ENCODE measurements at regions not wholly inside any gene's neighbourhood (a gene's known extent, or its start where the extent isn't known, plus 50 kb on each side); places are given as distances from the start of the nearest gene placed in this dataset.
"Not testable (repeated sequence)": the region's sequence is repeated elsewhere in the genome, so short reads cannot be mapped to it uniquely, and the experiment has no call there.

DNA sequence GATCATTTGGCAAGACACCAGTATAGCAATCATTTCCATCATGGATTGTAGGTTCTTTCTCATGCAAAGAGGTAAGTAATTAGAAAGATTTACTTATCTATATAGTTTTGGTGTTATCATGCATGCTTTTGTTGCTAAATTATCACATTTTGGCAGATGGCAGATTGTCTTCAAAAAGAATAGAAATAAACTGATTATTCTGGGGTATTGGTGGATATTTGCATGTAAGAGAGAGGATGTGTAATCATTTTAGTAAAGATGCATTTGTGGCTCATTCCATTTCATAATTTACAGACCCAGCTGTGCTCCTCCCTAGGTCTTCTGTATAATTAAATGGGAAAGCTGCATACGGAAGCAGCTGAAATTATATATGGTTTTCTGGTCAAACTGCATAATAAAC, 875.7 kb upstream of the ANO3 start:
- H3K36me3 ChIP-seq (ENCODE audit: insufficient read depth, low read length), result no peaks in the 10 kb centered on the region
- no peak for DNase-seq
- no peak overlapping the region for H2AFZ ChIP-seq (ENCODE audit: low read depth, low read length)
- no peaks in the 10 kb centered on the region for H4K20me1 ChIP-seq (ENCODE audit: insufficient read depth, low read length)
- no peak overlapping the region for H3K9ac ChIP-seq (ENCODE audit: low read depth, low read length)
- no peak for ATAC-seq (ENCODE audit: insufficient read depth, low read depth)
- H3K4me3 ChIP-seq (ENCODE audit: low read depth in 1 of 2, low read length in 2 of 2), result no peak overlapping the region
- H3K27me3 ChIP-seq (ENCODE audit: insufficient read depth, low read length, poor library complexity), result no peaks in the 10 kb centered on the region
- H3K4me2 ChIP-seq (ENCODE audit: insufficient read depth, low read length), result no peak overlapping the region
- peaks cover 6% of the 10 kb centered on the region for H3K9me3 ChIP-seq (ENCODE audit: insufficient read depth, low read length, severe bottlenecking)
- no peaks in the 10 kb centered on the region for H3K79me2 ChIP-seq (ENCODE audit: insufficient read depth, low read length)
- TF ChIP-seq, protein P1, sequence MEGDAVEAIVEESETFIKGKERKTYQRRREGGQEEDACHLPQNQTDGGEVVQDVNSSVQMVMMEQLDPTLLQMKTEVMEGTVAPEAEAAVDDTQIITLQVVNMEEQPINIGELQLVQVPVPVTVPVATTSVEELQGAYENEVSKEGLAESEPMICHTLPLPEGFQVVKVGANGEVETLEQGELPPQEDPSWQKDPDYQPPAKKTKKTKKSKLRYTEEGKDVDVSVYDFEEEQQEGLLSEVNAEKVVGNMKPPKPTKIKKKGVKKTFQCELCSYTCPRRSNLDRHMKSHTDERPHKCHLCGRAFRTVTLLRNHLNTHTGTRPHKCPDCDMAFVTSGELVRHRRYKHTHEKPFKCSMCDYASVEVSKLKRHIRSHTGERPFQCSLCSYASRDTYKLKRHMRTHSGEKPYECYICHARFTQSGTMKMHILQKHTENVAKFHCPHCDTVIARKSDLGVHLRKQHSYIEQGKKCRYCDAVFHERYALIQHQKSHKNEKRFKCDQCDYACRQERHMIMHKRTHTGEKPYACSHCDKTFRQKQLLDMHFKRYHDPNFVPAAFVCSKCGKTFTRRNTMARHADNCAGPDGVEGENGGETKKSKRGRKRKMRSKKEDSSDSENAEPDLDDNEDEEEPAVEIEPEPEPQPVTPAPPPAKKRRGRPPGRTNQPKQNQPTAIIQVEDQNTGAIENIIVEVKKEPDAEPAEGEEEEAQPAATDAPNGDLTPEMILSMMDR (IDR thresholded peaks at IDR 0.05; ENCODE audit: borderline replicate concordance, extremely low read depth, low read length, poor library complexity, severe bottlenecking), result no peak
- no peak for TF ChIP-seq EZH2 (IDR thresholded peaks at IDR 0.05; ENCODE audit: borderline replicate concordance, low read depth, low read length, severe bottlenecking)
- H3K4me1 ChIP-seq (ENCODE audit: insufficient read depth, low read length), result no peaks in the 10 kb centered on the region
- no peak overlapping the region for H3K27ac ChIP-seq (ENCODE audit: low read length)

DNA sequence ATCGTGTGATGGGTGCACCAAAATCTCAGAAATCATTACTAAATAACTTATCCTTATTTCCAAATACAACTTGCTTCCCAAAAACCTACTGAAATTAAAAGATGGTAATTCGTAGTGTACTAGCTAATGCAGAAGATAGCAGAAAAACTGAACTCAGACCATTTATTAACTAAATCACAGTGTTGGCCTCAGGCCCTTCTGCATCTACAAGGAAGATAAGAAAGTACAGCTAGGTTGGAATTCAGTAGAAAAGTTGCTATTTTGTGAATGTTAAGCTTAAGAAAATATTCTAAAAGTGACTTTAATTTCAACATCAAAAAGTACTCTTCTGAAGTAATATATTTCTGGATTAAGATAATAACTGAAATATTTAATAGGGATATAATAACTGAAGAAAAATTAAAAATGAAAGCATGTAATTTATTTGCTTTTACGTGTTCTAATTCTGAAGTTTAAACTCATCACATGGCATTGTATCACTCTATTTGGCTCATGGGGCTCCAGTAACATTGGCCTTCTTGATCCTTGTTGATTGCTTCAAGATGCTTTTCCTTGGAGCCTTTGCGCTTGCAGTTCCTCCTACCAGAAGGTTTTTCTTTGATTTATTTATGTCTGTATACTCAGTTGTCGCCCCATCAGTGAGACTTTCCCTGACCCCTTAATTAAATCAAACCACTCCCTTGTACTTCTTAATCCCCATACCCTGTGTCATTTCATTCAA, 847.9 kb upstream of the ANO3 start:
- H3K27ac ChIP-seq (ENCODE audit: low read length), result no peak overlapping the region
- H2AFZ ChIP-seq (ENCODE audit: low read depth, low read length), result no peak overlapping the region
- no peaks in the 10 kb centered on the region for H3K36me3 ChIP-seq (ENCODE audit: insufficient read depth, low read length)
- no peaks in the 10 kb centered on the region for H3K9me3 ChIP-seq (ENCODE audit: insufficient read depth, low read length, severe bottlenecking)
- DNase-seq (no peak), ATAC-seq (ENCODE audit: insufficient read depth, low read depth) (no peak)
- H3K4me1 ChIP-seq (ENCODE audit: insufficient read depth, low read length), result no peaks in the 10 kb centered on the region
- H3K27me3 ChIP-seq (ENCODE audit: insufficient read depth, low read length, poor library complexity), result no peaks in the 10 kb centered on the region
- no peaks in the 10 kb centered on the region for H4K20me1 ChIP-seq (ENCODE audit: insufficient read depth, low read length)
- H3K4me3 ChIP-seq (ENCODE audit: low read depth in 1 of 2, low read length in 2 of 2), result no peak overlapping the region
- H3K4me2 ChIP-seq (ENCODE audit: insufficient read depth, low read length), result no peak overlapping the region
- H3K79me2 ChIP-seq (ENCODE audit: insufficient read depth, low read length), result no peaks in the 10 kb centered on the region
- TF ChIP-seq EZH2 (IDR thresholded peaks at IDR 0.05; ENCODE audit: borderline replicate concordance, low read depth, low read length, severe bottlenecking), result no peak
- TF ChIP-seq, protein P1 (IDR thresholded peaks at IDR 0.05; ENCODE audit: borderline replicate concordance, extremely low read depth, low read length, poor library complexity, severe bottlenecking), result no peak
- no peak overlapping the region for H3K9ac ChIP-seq (ENCODE audit: low read depth, low read length)

DNA sequence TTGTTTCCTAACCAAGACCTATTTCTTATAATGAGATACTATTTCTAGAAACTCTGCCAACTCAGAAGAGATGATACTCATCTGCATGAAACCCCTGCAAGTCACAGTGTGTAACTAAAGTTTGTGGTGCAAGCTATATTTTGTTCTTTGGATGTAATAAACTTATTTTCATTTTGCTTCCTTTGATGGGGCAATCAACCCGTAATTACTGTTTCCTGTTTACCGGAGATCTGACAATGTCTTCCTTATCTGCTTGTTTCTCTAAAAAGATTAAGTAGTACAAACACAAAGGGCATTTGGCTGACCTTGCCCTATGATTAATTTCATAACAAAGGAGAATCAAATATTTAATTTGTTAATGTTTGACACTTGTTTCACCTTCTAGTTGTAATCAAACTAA, 846.6 kb upstream of the ANO3 start:
- Histone ChIP-seq H4K20me1 (ENCODE audit: insufficient read depth, low read length) (no peaks in the 10 kb centered on the region), H3K4me3 (ENCODE audit: low read depth in 1 of 2, low read length in 2 of 2) (no peak overlapping the region), H3K27ac (ENCODE audit: low read length) (no peak overlapping the region), H3K4me2 (ENCODE audit: insufficient read depth, low read length) (no peak overlapping the region), H3K4me1 (ENCODE audit: insufficient read depth, low read length) (no peaks in the 10 kb centered on the region), H3K36me3 (ENCODE audit: insufficient read depth, low read length) (no peaks in the 10 kb centered on the region), H3K9me3 (ENCODE audit: insufficient read depth, low read length, severe bottlenecking) (no peaks in the 10 kb centered on the region), H3K79me2 (ENCODE audit: insufficient read depth, low read length) (no peaks in the 10 kb centered on the region), H2AFZ (ENCODE audit: low read depth, low read length) (no peak overlapping the region), H3K27me3 (ENCODE audit: insufficient read depth, low read length, poor library complexity) (no peaks in the 10 kb centered on the region), H3K9ac (ENCODE audit: low read depth, low read length) (no peak overlapping the region)
- ATAC-seq (ENCODE audit: insufficient read depth, low read depth), result no peak
- no peak for DNase-seq
- TF ChIP-seq EZH2 (IDR thresholded peaks at IDR 0.05; ENCODE audit: borderline replicate concordance, low read depth, low read length, severe bottlenecking), result no peak
- TF ChIP-seq, protein P1 (IDR thresholded peaks at IDR 0.05; ENCODE audit: borderline replicate concordance, extremely low read depth, low read length, poor library complexity, severe bottlenecking), result no peak

DNA sequence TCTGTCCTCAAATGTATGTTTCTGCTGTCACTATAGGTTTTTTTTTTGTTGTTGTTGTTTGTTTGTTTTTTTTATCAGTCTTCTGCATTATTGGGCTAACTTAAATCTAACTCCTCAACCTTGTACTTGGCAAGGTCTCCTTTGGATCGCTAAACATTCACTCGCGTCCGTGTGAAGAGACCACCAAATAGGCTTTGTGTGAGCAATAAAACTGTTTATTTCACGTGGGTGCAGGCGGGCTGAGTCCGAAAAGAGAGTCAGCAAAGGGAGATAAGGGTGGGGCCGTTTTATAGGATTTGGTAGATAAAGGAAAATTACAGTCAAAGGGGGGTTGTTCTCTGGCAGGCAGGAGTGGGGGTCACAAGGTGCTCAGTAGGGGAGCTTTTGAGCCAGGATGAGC, 845.6 kb upstream of the ANO3 start:
- not testable (repeated sequence) for H3K4me3 ChIP-seq (ENCODE audit: low read depth in 1 of 2, low read length in 2 of 2); H4K20me1 ChIP-seq (ENCODE audit: insufficient read depth, low read length); H3K9me3 ChIP-seq (ENCODE audit: insufficient read depth, low read length, severe bottlenecking); H3K27me3 ChIP-seq (ENCODE audit: insufficient read depth, low read length, poor library complexity); DNase-seq; H3K79me2 ChIP-seq (ENCODE audit: insufficient read depth, low read length); H3K27ac ChIP-seq (ENCODE audit: low read length); H3K36me3 ChIP-seq (ENCODE audit: insufficient read depth, low read length); H3K4me1 ChIP-seq (ENCODE audit: insufficient read depth, low read length); H2AFZ ChIP-seq (ENCODE audit: low read depth, low read length); H3K9ac ChIP-seq (ENCODE audit: low read depth, low read length); H3K4me2 ChIP-seq (ENCODE audit: insufficient read depth, low read length); ATAC-seq (ENCODE audit: insufficient read depth, low read depth)

DNA sequence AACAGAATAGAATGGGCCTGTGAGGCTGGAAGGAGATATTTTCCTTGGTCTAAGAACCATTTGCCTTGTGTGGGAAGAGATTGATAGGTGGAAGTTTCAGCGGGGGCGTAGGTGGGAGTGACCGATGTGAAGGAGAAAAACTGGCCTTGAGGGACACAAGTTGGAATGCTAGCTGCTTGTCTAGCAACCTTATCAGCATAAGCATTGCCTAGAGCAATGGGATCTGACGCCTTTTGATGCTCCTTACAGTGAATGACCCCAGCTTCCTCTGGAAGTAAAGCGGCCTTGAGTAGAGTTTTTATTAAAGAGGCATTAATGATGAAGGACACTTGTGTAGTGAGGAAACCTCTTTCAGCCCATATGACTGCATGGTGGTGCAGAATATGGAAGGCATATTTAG, 843.8 kb upstream of the ANO3 start:
- H3K9ac ChIP-seq (ENCODE audit: low read depth, low read length); H3K4me1 ChIP-seq (ENCODE audit: insufficient read depth, low read length); H3K27me3 ChIP-seq (ENCODE audit: insufficient read depth, low read length, poor library complexity); H3K9me3 ChIP-seq (ENCODE audit: insufficient read depth, low read length, severe bottlenecking); DNase-seq; ATAC-seq (ENCODE audit: insufficient read depth, low read depth); H3K4me3 ChIP-seq (ENCODE audit: low read depth in 1 of 2, low read length in 2 of 2); H3K27ac ChIP-seq (ENCODE audit: low read length); H3K36me3 ChIP-seq (ENCODE audit: insufficient read depth, low read length); H4K20me1 ChIP-seq (ENCODE audit: insufficient read depth, low read length); H3K79me2 ChIP-seq (ENCODE audit: insufficient read depth, low read length); H3K4me2 ChIP-seq (ENCODE audit: insufficient read depth, low read length); H2AFZ ChIP-seq (ENCODE audit: low read depth, low read length): not testable (repeated sequence)

GRCh38 chr11:25501426-25501825, 830.5 kb upstream of the ANO3 start:
- H3K27ac ChIP-seq (ENCODE audit: low read length); H3K27me3 ChIP-seq (ENCODE audit: insufficient read depth, low read length, poor library complexity); H3K9ac ChIP-seq (ENCODE audit: low read depth, low read length); H2AFZ ChIP-seq (ENCODE audit: low read depth, low read length); H3K36me3 ChIP-seq (ENCODE audit: insufficient read depth, low read length); H4K20me1 ChIP-seq (ENCODE audit: insufficient read depth, low read length); H3K9me3 ChIP-seq (ENCODE audit: insufficient read depth, low read length, severe bottlenecking); H3K4me1 ChIP-seq (ENCODE audit: insufficient read depth, low read length); H3K79me2 ChIP-seq (ENCODE audit: insufficient read depth, low read length); H3K4me2 ChIP-seq (ENCODE audit: insufficient read depth, low read length); H3K4me3 ChIP-seq (ENCODE audit: low read depth in 1 of 2, low read length in 2 of 2); ATAC-seq (ENCODE audit: insufficient read depth, low read depth): not testable (repeated sequence)
- DNase-seq, result peak; percentile 44

Data from DND-41 (cell line).